ENCODE measurements at regions not wholly inside any gene's neighbourhood (a gene's known extent, or its start where the extent isn't known, plus 50 kb on each side); places are given as distances from the start of the nearest gene placed in this dataset.

GRCh38 chr7:113368256-113368655, 249.9 kb upstream of the SMIM30 start:
- Histone ChIP-seq H3K79me2 (ENCODE audit: insufficient read depth, low read depth, low read length) (no peaks in the 10 kb centered on the region), H3K4me1 (ENCODE audit: insufficient read depth, low read length, poor library complexity, severe bottlenecking) (no peaks in the 10 kb centered on the region), H3K27ac (ENCODE audit: low read depth, low read length, poor library complexity, severe bottlenecking) (no peak overlapping the region), H3K4me2 (ENCODE audit: low read length) (no peak overlapping the region), H3K9me2 (ENCODE audit: insufficient read depth, low read length) (no peaks in the 10 kb centered on the region), H4K20me1 (ENCODE audit: insufficient read depth, low read length) (no peaks in the 10 kb centered on the region), H2AFZ (ENCODE audit: low read length) (no peak overlapping the region), H3K36me3 (ENCODE audit: insufficient read depth, low read length) (no peaks in the 10 kb centered on the region), H3K4me3 (ENCODE audit: low read depth, low read length, poor library complexity, severe bottlenecking) (no peak overlapping the region), H3K9me3 (ENCODE audit: low read length) (no peaks in the 10 kb centered on the region)
- intact Hi-C loops (cut with micrococcal nuclease; ENCODE audit: unreplicated experiment) = no loop called here
- TF ChIP-seq CTCF (conservative IDR thresholded peaks at IDR 0.05; ENCODE audit: low read length) (no peak), EZH2phosphoT487 (IDR thresholded peaks at IDR 0.05; ENCODE audit: borderline replicate concordance, low read depth, low read length) (no peak)
- no peak for DNase-seq (ENCODE audit: low spot score)
- ChIA-PET CTCF (ENCODE audit: unreplicated experiment) (no interaction called here), POLR2A (no interaction called here)
- no TSS peak for BruUV-seq (replicated peaks)

- no peak for DNase-seq (ENCODE audit: low spot score)
- H3K4me2 ChIP-seq (ENCODE audit: low read length) = no peak overlapping the region
- H2AFZ ChIP-seq (ENCODE audit: low read length) = no peak overlapping the region
- no peaks in the 10 kb centered on the region for H4K20me1 ChIP-seq (ENCODE audit: insufficient read depth, low read length)
- no peaks in the 10 kb centered on the region for H3K4me1 ChIP-seq (ENCODE audit: insufficient read depth, low read length, poor library complexity, severe bottlenecking)
- ChIA-PET CTCF (ENCODE audit: unreplicated experiment) (no interaction called here), POLR2A (no interaction called here)
- intact Hi-C loops (cut with micrococcal nuclease; ENCODE audit: unreplicated experiment) = no loop called here
- TF ChIP-seq EZH2phosphoT487 (IDR thresholded peaks at IDR 0.05; ENCODE audit: borderline replicate concordance, low read depth, low read length) = no peak
- TF ChIP-seq CTCF (conservative IDR thresholded peaks at IDR 0.05; ENCODE audit: low read length) = no peak
- no peak overlapping the region for H3K27ac ChIP-seq (ENCODE audit: low read depth, low read length, poor library complexity, severe bottlenecking)
- no peaks in the 10 kb centered on the region for H3K9me2 ChIP-seq (ENCODE audit: insufficient read depth, low read length)
- BruUV-seq (replicated peaks) = no TSS peak
- no peaks in the 10 kb centered on the region for H3K79me2 ChIP-seq (ENCODE audit: insufficient read depth, low read depth, low read length)
- H3K4me3 ChIP-seq (ENCODE audit: low read depth, low read length, poor library complexity, severe bottlenecking) = no peak overlapping the region
- H3K9me3 ChIP-seq (ENCODE audit: low read length) = no peaks in the 10 kb centered on the region
- H3K36me3 ChIP-seq (ENCODE audit: insufficient read depth, low read length) = no peaks in the 10 kb centered on the region
Observed at GRCh38 chr7:113367041-113367586, 248.8 kb upstream of the SMIM30 start.

GRCh38 chr7:113366122-113366521, 247.8 kb upstream of the SMIM30 start:
- no peaks in the 10 kb centered on the region for H4K20me1 ChIP-seq (ENCODE audit: insufficient read depth, low read length)
- no TSS peak for BruUV-seq (replicated peaks)
- H3K9me3 ChIP-seq (ENCODE audit: low read length) = no peaks in the 10 kb centered on the region
- no peak for DNase-seq (ENCODE audit: low spot score)
- no peak for TF ChIP-seq EZH2phosphoT487 (IDR thresholded peaks at IDR 0.05; ENCODE audit: borderline replicate concordance, low read depth, low read length)
- TF ChIP-seq CTCF (conservative IDR thresholded peaks at IDR 0.05; ENCODE audit: low read length) = no peak
- no peaks in the 10 kb centered on the region for H3K4me1 ChIP-seq (ENCODE audit: insufficient read depth, low read length, poor library complexity, severe bottlenecking)
- H3K4me3 ChIP-seq (ENCODE audit: low read depth, low read length, poor library complexity, severe bottlenecking) = no peak overlapping the region
- POLR2A ChIA-PET = no interaction called here
- H3K4me2 ChIP-seq (ENCODE audit: low read length) = no peak overlapping the region
- intact Hi-C loops (cut with micrococcal nuclease; ENCODE audit: unreplicated experiment) = no loop called here
- no peak overlapping the region for H3K27ac ChIP-seq (ENCODE audit: low read depth, low read length, poor library complexity, severe bottlenecking)
- no peak overlapping the region for H2AFZ ChIP-seq (ENCODE audit: low read length)
- H3K9me2 ChIP-seq (ENCODE audit: insufficient read depth, low read length) = no peaks in the 10 kb centered on the region
- CTCF ChIA-PET (ENCODE audit: unreplicated experiment) = no interaction called here
- H3K79me2 ChIP-seq (ENCODE audit: insufficient read depth, low read depth, low read length) = no peaks in the 10 kb centered on the region
- H3K36me3 ChIP-seq (ENCODE audit: insufficient read depth, low read length) = no peaks in the 10 kb centered on the region

Data from OCI-LY7 (cell line).